NCI-H2171 (cell line): ENCODE measurements at regions not wholly inside any gene's neighbourhood (a gene's known extent, or its start where the extent isn't known, plus 50 kb on each side); places are given as distances from the start of the nearest gene placed in this dataset.
"Not testable (repeated sequence)": the region's sequence is repeated elsewhere in the genome, so short reads cannot be mapped to it uniquely, and the experiment has no call there.

Experiments
- DNase-seq: peaks from one replicate; lab custom pipeline; 2025; lab: John Stamatoyannopoulos, UW

- DNase-seq, result no peak
These were observed 416.0 kb upstream of the CNTNAP5 start for GRCh38 chr2:123609077-123609476.

DNA sequence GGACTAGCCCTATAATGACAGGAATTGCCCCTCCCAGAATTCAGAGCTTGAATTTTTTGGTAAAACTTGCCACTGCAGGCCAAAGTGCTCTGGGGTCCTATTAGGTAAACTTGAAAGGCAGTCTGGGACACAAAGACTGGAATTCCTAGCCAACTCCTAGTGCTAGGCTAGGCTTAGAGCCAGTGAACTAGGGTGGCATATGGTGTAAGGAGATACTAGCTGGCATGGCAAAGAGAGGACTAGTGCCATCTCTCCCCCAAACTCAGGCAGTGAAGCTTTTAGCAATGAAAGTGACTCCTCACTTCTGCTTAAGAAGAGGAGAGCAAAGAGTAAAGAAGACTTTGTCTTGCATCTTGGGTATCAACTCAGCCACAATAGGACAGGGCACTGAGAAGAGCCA is 410.5 kb upstream of the CNTNAP5 start:
- DNase-seq, result peak; percentile 3

DNA sequence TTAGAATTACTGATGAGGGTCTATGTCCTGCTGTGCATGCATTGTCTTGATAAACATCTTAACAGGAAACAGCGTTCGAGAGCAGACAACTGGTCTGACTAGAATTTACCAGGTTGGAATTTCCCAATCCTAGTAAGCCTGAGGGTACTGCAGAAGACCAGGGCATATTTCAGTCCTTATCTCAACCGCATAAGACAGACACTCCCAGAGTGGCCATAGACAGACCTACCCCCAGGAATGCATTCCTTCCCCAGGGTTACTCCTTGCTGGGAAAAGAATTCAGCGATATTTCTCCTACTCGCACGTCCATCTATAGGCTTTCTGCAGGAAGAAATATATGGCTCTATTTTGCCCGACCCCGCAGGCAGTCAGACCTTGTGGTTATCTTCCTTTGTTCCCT is 406.4 kb upstream of the CNTNAP5 start:
- DNase-seq, result not testable (repeated sequence)

DNA sequence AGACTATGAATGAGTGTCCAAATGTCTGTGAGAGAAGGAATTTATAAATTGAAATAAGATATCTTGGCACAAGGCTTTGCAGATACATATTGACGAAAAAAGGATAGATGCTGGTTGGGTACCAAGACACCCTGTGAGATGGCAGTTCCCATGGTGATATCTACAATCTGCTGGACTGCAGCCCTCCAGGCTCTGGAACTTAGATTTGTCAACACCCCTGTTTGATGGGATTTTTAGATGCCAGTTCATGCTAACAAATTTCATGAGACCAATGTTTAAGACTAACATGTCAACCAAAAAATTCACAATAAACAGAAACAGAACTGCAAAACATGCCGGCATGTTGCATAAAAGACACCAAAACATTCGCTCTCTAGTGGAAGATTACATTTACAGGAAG is 400.3 kb upstream of the CNTNAP5 start:
- DNase-seq, result no peak

- no peak for DNase-seq
These were observed 388.9 kb upstream of the CNTNAP5 start for GRCh38 chr2:123636232-123636631.

DNA sequence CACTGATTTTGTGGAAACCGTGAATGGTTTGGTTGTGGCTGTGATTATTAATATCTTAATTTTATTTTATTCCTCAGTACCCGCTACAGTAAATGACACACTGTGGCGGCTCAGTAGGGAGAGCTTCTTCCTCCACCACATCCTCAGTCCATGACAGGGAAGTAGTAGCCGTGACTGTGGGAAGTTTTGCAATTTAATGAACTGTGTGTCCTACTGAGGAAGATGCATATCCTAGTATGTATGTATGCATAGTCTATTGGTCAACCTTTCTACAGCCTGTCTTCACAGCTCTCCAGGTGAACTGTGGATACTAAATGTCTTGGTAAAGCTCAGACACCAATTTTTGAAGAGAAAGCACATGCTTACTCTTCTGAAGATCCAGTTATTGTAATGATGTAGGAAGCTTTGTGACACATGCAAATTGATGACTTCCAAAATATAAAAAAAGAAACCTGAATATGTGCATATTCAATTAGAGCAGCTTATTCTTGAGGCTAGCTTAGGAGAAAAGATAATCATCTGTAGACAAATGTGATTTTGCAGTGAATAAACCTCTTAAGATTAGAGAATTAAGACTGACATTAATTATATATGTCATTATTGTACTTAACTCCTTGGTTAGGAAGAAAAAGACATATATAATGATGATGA is 384.3 kb upstream of the CNTNAP5 start:
- DNase-seq, result no peak

DNA sequence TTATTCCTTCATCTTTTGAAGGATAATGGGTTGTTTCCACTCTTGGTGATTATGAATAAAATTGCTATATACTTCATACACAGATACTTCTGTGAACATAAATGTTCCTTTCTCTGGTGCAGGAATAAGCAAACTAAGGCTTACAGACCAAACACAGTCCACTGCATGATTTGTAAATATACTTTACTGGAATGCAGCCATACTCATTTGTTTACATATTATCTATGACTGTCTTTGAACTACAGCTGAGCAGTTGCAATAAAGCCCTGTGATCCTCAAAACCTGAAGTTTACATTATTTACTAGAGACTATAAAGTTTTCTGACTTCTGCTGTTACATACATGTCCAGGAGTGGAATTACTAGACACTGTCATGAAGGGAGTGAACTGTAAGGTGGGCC is 381.0 kb upstream of the CNTNAP5 start:
- no peak for DNase-seq

DNA sequence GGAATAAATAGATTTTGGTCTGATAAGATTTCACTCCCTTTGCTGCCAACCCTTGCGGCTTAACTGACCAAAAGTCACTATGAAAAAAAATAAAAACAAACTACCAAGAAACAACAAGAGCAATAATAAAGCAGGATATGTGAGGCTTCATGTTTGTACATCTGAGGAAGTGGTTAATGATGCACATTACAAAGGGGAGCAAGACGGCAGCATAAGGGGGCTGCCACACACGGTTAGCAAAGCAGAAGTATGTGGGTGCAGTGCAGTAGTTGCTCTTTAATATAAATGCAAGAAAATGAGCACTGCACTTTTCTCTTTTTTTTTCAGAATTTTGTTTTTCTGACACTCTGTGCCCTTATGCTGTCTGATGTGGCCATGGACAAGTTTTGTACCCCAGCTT is 377.1 kb upstream of the CNTNAP5 start:
- DNase-seq, result no peak

GRCh38 chr2:123648956-123649355 is 376.1 kb upstream of the CNTNAP5 start:
- no peak for DNase-seq

DNA sequence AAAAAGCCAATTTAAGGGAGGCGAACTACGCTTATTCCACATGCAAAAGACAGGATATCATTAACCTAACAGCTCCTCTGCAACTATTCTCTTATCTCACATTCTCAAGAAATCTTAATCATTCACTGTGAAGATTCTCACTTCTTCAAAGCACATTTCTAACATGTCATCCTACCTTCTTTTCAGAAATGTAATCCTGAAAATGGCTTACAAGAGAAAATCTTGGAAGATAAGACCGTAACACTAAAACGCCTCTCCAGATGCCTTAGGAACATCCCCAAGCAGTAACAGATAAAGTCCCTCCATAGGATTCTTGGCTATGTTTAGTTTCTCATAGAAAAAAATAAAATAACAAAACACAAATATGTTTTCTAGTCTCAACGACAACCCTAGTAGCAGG is 373.9 kb upstream of the CNTNAP5 start:
- DNase-seq, result no peak

DNA sequence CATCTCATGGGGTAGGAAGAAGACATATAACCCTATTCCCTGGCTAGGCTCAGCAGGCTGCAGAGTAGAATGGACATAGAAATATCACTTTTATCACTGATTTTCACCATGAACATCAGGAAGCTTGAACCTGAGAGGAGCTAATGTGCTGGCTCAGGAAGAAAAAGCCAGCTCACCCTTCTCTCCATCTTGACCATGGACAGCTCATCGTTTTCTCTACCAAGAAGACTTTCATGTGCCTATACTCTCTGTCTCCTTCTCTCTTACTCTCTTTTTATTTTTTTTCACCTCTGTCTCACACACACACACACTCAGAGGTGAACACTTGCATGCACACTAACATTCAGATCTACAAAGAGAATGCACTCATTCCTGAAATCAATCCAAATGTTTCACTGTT is 372.8 kb upstream of the CNTNAP5 start:
- DNase-seq, result no peak

DNA sequence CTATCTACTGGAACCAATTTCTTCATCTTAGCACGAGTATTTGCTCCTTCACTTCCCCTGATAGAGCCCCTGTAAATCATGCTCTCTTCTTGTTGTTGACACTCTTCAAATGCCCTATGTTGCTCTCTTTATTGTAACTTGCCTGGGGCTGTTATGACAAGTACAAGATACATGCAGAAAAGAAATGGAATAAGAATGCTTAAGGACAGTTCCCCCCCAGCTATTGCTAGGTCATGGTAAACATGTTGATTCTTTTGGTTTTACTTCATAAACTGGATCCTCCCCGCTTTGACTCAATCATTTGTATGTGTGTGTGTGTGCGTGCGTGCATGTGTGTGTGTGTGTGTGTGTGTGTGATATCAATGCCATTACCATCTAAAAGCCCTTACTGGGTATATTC is 368.5 kb upstream of the CNTNAP5 start:
- DNase-seq, result no peak

GRCh38 chr2:123659120-123659519 is 366.0 kb upstream of the CNTNAP5 start:
- DNase-seq, result no peak

DNA sequence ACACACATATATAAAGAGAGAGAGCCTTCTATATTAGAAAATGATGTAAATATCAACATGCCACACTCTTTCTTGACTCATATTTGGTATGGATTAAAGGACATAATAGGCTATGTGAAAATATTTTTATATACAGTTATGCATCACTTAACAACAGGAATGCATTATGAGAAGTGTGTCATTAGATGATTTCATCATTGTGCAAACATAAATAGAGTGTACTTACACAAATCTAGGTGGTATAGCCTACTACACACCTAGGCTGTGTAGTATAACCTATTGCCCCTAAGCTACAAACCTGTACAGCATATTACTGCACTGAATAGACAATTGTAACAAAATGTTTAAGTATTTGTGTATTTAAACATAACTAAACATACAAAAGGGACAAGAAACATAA is 354.8 kb upstream of the CNTNAP5 start:
- DNase-seq, result no peak

DNA sequence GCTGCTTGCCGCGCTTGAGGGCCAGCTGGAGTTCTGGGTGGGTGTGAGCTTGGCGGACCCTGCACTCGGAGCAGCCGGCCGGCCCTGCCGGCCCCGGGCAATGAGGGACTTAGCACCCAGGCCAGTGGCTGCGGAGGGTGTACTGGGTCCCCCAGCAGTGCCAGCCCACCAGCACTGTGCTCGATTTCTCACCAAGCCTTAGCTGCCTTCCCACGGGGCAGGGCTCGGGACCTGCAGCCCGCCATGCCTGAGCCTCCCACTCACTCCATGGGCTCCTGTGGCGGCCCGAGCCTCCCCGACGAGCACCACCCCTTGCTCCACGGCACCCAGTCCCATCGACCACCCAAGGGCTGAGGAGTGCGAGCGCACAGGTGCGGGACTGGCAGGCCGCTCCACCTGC is 341.3 kb upstream of the CNTNAP5 start:
- not testable (repeated sequence) for DNase-seq

GRCh38 chr2:123687064-123687463 is 338.0 kb upstream of the CNTNAP5 start:
- no peak for DNase-seq

DNA sequence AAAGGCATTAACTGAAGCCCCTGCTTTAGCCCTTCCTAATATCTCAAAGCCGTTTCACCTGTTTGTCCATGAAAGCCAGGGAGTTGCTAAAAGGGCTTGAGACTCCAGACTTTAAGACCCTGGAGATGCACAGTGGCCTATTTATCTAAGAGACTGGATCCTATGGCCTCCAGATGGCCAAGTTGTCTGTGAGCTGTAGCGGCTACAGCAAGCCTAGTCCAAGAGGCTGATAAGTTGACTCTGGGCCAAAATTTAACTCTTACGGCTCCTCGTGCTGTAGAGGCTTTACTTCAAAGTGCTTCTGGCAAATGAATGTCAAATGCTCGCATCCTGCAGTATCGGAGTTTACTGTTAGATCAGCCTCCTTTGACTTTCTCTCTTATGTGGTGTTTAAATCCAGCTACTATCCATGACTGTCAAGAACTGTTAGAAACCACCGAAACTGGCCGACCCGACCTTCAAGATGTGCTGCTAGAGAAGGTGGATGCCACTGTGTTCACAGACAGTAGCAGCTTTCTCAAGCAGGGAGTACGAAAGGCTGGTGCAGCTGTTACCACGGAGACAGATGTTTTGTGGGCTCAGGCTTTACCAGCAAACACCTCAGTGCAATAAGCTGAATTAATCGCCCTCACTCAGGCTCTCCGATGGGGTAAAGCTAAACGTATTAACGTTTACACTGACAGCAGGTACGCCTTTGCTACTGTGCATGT is 336.7 kb upstream of the CNTNAP5 start:
- DNase-seq, result peak; percentile 7

- DNase-seq, result no peak
These were observed 333.0 kb upstream of the CNTNAP5 start for GRCh38 chr2:123692121-123692520.

- DNase-seq, result no peak
These were observed 331.3 kb upstream of the CNTNAP5 start for GRCh38 chr2:123693836-123694235.

DNA sequence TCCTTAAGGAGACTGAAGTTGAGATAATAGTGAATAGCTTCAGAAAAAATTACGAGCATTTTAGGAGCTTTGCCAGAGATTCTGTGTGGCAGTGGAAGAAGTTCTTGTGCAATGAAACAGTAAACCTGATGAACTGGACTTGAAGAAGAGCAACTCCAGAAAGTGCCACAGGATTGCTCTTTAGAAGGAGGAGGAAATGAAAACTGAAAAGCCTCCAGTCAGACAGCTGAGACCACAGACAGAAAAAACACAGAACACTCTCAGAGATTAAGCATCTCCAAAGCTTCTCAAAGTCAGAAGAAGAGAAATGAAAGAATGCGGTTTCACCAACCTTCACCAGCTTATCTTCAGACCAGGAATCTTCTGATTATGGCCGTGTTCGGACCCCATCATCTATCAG is 329.7 kb upstream of the CNTNAP5 start:
- DNase-seq, result no peak

DNA sequence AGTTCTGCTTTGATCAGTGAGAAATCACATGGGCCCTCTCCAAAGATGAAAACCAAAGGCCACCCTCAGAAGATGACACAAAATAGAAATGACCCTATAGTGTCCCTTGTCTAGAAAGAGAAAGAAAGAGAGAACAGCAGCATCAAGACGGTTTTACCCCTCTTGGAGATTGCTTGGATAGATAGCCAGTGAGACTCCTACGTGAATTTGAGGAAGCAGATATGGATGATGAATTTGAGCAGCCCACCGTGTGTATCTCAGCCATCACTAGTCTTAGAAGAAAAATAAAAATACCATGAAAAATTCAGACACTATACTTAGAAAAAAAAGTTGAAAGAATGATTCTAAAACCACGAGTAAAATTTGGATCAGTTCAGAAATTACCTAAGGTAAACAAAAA is 329.1 kb upstream of the CNTNAP5 start:
- DNase-seq, result no peak

DNA sequence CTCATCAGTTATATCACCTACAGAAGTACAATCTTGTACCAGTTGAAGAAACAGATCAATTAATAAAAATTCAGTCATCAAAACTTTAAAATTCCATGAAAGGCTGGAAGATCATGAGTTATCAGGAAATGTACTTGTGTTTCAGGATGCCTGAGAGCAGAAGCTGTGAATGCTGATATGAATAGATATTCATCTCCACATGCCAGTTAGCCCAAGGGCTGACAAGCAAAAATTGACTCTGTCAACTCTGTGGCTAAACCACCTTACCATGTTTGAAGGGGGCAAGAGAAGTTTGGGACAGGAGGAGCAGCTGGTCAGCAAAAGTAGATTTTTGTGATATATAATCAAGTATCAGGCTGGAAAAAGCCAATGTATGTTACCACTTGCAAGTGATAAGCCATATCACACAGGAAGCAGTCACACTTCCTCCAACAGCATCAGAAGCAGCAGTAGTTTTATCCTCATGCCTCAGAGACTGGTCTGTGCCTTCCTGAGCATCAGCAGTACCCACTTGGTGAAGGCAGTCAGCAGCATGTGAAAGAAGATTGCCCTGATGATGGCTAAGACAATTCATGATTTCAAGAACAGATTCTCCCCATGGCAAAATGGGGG is 328.2 kb upstream of the CNTNAP5 start:
- no peak for DNase-seq

- DNase-seq, result no peak
These were observed 309.6 kb upstream of the CNTNAP5 start for GRCh38 chr2:123715467-123715982.
